ENCODE measurements at regions not wholly inside any gene's neighbourhood (a gene's known extent, or its start where the extent isn't known, plus 50 kb on each side); places are given as distances from the start of the nearest gene placed in this dataset.

GRCh38 chr5:89425062-89425461 is 542.1 kb upstream of the MEF2C start:
- TF ChIP-seq, protein P1, sequence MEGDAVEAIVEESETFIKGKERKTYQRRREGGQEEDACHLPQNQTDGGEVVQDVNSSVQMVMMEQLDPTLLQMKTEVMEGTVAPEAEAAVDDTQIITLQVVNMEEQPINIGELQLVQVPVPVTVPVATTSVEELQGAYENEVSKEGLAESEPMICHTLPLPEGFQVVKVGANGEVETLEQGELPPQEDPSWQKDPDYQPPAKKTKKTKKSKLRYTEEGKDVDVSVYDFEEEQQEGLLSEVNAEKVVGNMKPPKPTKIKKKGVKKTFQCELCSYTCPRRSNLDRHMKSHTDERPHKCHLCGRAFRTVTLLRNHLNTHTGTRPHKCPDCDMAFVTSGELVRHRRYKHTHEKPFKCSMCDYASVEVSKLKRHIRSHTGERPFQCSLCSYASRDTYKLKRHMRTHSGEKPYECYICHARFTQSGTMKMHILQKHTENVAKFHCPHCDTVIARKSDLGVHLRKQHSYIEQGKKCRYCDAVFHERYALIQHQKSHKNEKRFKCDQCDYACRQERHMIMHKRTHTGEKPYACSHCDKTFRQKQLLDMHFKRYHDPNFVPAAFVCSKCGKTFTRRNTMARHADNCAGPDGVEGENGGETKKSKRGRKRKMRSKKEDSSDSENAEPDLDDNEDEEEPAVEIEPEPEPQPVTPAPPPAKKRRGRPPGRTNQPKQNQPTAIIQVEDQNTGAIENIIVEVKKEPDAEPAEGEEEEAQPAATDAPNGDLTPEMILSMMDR (IDR thresholded peaks at IDR 0.05) = no peak
- TF ChIP-seq POLR2AphosphoS5 (IDR thresholded peaks at IDR 0.05; ENCODE audit: low read depth, low read length) (no peak), TCF7L2 (IDR thresholded peaks at IDR 0.05; ENCODE audit: low read depth, low read length) (no peak)
- TF ChIP-seq, protein P2, sequence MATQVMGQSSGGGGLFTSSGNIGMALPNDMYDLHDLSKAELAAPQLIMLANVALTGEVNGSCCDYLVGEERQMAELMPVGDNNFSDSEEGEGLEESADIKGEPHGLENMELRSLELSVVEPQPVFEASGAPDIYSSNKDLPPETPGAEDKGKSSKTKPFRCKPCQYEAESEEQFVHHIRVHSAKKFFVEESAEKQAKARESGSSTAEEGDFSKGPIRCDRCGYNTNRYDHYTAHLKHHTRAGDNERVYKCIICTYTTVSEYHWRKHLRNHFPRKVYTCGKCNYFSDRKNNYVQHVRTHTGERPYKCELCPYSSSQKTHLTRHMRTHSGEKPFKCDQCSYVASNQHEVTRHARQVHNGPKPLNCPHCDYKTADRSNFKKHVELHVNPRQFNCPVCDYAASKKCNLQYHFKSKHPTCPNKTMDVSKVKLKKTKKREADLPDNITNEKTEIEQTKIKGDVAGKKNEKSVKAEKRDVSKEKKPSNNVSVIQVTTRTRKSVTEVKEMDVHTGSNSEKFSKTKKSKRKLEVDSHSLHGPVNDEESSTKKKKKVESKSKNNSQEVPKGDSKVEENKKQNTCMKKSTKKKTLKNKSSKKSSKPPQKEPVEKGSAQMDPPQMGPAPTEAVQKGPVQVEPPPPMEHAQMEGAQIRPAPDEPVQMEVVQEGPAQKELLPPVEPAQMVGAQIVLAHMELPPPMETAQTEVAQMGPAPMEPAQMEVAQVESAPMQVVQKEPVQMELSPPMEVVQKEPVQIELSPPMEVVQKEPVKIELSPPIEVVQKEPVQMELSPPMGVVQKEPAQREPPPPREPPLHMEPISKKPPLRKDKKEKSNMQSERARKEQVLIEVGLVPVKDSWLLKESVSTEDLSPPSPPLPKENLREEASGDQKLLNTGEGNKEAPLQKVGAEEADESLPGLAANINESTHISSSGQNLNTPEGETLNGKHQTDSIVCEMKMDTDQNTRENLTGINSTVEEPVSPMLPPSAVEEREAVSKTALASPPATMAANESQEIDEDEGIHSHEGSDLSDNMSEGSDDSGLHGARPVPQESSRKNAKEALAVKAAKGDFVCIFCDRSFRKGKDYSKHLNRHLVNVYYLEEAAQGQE (IDR thresholded peaks at IDR 0.05; ENCODE audit: insufficient read depth in 1 of 2, low read depth in 2 of 2, low read length in 1 of 2) = no peak
